ENCODE measurements at regions not wholly inside any gene's neighbourhood (a gene's known extent, or its start where the extent isn't known, plus 50 kb on each side); places are given as distances from the start of the nearest gene placed in this dataset.
"Not testable (repeated sequence)": the region's sequence is repeated elsewhere in the genome, so short reads cannot be mapped to it uniquely, and the experiment has no call there.

- POLR2A ChIA-PET; H3K4me3 ChIP-seq (ENCODE audit: low read depth, low read length); DNase-seq (ENCODE audit: low read depth, low spot score); CTCF ChIA-PET: not testable (repeated sequence)
Observed at GRCh38 chr3:91348064-91348463, 2240.6 kb downstream of the EPHA3 start.

- POLR2A ChIA-PET; DNase-seq (ENCODE audit: low read depth, low spot score); H3K4me3 ChIP-seq (ENCODE audit: low read depth, low read length); CTCF ChIA-PET: not testable (repeated sequence)
Observed at GRCh38 chr3:91349072-91349471, 2241.7 kb downstream of the EPHA3 start.

GRCh38 chr3:91352161-91352560, 2244.7 kb downstream of the EPHA3 start:
- H3K4me3 ChIP-seq (ENCODE audit: low read depth, low read length); CTCF ChIA-PET; DNase-seq (ENCODE audit: low read depth, low spot score); POLR2A ChIA-PET: not testable (repeated sequence)

- CTCF ChIA-PET; H3K4me3 ChIP-seq (ENCODE audit: low read depth, low read length); POLR2A ChIA-PET; DNase-seq (ENCODE audit: low read depth, low spot score): not testable (repeated sequence)
Observed at GRCh38 chr3:91359278-91359677, 2251.9 kb downstream of the EPHA3 start.

GRCh38 chr3:91383100-91383894, 2275.9 kb downstream of the EPHA3 start:
- H3K4me3 ChIP-seq (ENCODE audit: low read depth, low read length); CTCF ChIA-PET; POLR2A ChIA-PET; DNase-seq (ENCODE audit: low read depth, low spot score): not testable (repeated sequence)

GRCh38 chr3:91403938-91404337, 2296.5 kb downstream of the EPHA3 start:
- H3K4me3 ChIP-seq (ENCODE audit: low read depth, low read length) = not testable (repeated sequence)

GRCh38 chr3:91442063-91442462, 2334.6 kb downstream of the EPHA3 start:
- CTCF ChIA-PET; POLR2A ChIA-PET; DNase-seq (ENCODE audit: low read depth, low spot score); H3K4me3 ChIP-seq (ENCODE audit: low read depth, low read length): not testable (repeated sequence)

More at GRCh38 chr3:91403938-91404337, 2296.5 kb downstream of the EPHA3 start:
- CTCF ChIA-PET; DNase-seq (ENCODE audit: low read depth, low spot score); POLR2A ChIA-PET: not testable (repeated sequence)

GRCh38 chr3:91442483-91442882, 2335.1 kb downstream of the EPHA3 start:
- CTCF ChIA-PET; DNase-seq (ENCODE audit: low read depth, low spot score); H3K4me3 ChIP-seq (ENCODE audit: low read depth, low read length); POLR2A ChIA-PET: not testable (repeated sequence)

- POLR2A ChIA-PET; CTCF ChIA-PET; DNase-seq (ENCODE audit: low read depth, low spot score); H3K4me3 ChIP-seq (ENCODE audit: low read depth, low read length): not testable (repeated sequence)
Observed at GRCh38 chr3:91448379-91448778, 2341.0 kb downstream of the EPHA3 start.

- POLR2A ChIA-PET = not testable (repeated sequence)
Observed at GRCh38 chr3:91466517-91466916, 2359.1 kb downstream of the EPHA3 start.

GRCh38 chr3:91469251-91469650, 2361.8 kb downstream of the EPHA3 start:
- CTCF ChIA-PET; H3K4me3 ChIP-seq (ENCODE audit: low read depth, low read length); POLR2A ChIA-PET; DNase-seq (ENCODE audit: low read depth, low spot score): not testable (repeated sequence)

More at GRCh38 chr3:91466517-91466916, 2359.1 kb downstream of the EPHA3 start:
- DNase-seq (ENCODE audit: low read depth, low spot score); H3K4me3 ChIP-seq (ENCODE audit: low read depth, low read length); CTCF ChIA-PET: not testable (repeated sequence)

- H3K4me3 ChIP-seq (ENCODE audit: low read depth, low read length); POLR2A ChIA-PET; DNase-seq (ENCODE audit: low read depth, low spot score): not testable (repeated sequence)
- CTCF ChIA-PET = interaction anchor here (0.7 kb wide), 1 partner anchor 1214 kb away, joined by 3 read pairs; no protein-coding TSS in a partner anchor
Observed at GRCh38 chr3:91485026-91485425, 2377.6 kb downstream of the EPHA3 start.

GRCh38 chr3:91485891-91486290, 2378.5 kb downstream of the EPHA3 start:
- DNase-seq (ENCODE audit: low read depth, low spot score); H3K4me3 ChIP-seq (ENCODE audit: low read depth, low read length); CTCF ChIA-PET; POLR2A ChIA-PET: not testable (repeated sequence)

- CTCF ChIA-PET; DNase-seq (ENCODE audit: low read depth, low spot score); H3K4me3 ChIP-seq (ENCODE audit: low read depth, low read length); POLR2A ChIA-PET: not testable (repeated sequence)
Observed at GRCh38 chr3:91497712-91498111, 2390.3 kb downstream of the EPHA3 start.

- H3K4me3 ChIP-seq (ENCODE audit: low read depth, low read length); CTCF ChIA-PET; DNase-seq (ENCODE audit: low read depth, low spot score); POLR2A ChIA-PET: not testable (repeated sequence)
Observed at GRCh38 chr3:91499850-91500249, 2392.4 kb downstream of the EPHA3 start.

GRCh38 chr3:91504874-91505273, 2397.5 kb downstream of the EPHA3 start:
- CTCF ChIA-PET; H3K4me3 ChIP-seq (ENCODE audit: low read depth, low read length); DNase-seq (ENCODE audit: low read depth, low spot score); POLR2A ChIA-PET: not testable (repeated sequence)
